8988T (cell line): ENCODE measurements at regions not wholly inside any gene's neighbourhood (a gene's known extent, or its start where the extent isn't known, plus 50 kb on each side); places are given as distances from the start of the nearest gene placed in this dataset.
"Not testable (repeated sequence)": the region's sequence is repeated elsewhere in the genome, so short reads cannot be mapped to it uniquely, and the experiment has no call there.

Source experiments
- DNase-seq: peaks from one replicate; pipeline ENCODE4 v3.0.0; 2011

DNA sequence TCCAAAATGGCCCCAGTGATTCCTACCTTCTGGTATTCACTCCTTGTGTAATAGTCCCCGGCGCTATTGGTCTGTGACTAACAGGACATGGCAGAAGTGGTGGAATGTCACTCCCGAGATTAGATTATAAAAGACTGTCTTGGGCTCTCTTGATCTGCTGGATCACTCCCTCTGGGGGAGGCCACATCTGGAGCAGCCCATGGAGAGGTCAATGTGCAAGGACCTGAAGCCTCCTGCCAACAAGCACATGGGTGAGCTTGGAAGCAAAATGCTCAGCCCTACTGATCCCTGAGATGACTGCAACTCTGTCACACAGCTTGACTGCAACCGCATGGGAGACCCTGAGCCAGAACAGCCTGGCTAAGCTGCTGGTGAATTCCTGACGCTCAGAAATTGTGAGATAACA, 94.3 kb upstream of the GLI2 start:
- DNase-seq: no peak

DNA sequence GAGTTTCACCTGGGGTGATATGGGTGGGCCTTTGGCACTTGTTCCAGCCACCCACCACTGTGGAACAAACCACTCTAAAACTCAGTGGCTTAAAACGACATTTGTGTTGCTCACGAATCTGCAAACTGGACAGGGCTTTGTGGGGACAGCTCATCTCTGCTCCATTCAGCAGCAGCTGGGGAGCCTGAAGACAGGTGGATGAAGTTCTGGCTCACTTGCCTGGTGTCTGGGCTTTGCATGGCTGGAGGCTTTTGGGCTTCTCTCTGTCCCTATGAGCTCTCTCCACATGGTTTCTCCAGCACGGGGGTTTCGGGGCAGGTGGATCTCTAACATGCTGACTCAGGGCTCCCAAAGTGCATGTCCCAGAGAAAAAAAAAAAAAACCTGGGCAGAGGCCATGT, 93.0 kb upstream of the GLI2 start:
- DNase-seq: no peak

DNA sequence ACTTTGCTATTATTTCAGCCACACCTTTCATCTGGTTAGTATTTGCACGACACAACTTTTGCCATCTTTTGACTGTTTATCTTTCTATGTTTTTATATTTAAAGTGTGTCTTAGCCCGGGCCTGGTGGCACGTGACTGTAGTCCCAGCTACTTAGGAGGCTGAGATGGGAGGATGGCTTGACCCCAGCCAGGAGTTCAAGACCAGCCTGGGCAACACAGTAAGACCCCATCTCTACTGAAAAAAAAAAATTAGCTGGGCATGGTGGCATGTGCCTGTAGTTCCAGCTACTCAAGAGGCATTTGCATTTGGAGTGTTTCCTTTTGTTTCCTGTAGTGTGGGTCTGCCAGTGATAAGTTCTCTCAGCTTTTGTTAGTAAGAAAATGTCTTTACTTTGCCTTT, 88.7 kb upstream of the GLI2 start:
- DNase-seq: no peak

DNA sequence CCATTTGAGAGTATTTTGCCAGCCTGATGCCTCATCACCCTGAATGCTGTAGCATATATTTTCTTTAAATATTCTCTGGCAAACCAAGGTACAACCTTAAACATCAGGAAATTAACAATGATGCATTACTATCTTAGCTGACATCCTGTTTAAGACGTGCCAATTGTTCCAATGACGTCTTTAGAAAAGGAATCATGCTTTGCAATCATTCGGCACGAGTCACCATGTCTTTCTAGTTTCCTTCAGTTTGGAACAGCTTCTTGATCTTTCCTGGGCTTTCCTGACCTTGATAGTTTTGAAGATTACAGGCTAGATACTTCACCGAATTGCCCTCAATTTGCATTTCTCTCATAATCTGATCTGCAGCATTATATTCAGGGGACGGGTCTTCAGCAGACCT, 88.2 kb upstream of the GLI2 start:
- no peak for DNase-seq

DNA sequence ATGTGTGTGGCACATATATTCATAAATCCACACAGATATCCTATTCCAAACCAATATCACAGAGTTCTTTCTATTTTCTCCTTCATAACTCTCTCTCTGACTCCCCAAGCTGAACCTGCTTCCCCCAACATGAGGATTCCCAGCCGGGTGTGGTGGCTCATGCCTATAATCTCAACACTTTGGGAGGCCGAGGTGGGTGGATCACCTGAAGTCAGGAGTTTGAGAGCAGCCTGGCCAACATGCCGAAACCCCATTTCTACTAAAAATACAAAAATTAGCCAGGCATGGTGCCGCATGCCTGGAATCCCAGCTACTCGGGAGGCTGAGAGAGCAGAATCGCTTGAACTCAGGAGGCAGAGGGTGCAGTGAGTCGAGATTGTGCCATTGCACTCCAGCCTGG, 86.3 kb upstream of the GLI2 start:
- DNase-seq: not testable (repeated sequence)

DNA sequence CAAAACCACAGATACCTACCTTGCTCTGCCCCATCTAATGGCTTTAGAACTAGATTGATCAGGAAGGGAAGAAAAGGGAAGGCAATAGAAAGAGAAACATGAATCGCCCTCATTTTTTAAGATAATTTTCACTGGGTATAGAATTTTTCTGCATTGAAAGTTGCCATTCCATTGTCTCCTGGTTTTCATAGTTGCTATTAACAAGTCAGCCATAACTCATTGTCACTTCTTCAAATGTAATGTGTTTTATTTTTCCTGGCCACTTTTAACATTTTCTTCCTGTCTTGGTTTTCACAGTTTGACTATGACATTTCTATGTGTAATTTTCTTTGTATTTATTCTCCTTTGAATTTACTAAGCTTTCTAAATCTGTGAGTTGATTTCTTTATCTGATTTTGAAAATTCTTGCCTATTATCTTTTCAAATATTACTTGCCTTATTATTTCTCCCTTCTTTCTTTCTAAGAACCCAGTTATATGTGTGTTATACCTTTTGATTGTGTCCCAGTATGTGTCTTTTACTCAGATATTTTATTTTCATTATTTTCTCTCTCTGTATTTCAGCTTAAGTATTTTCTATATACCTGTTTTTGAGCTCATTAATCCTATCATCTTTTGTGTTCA, 85.5 kb upstream of the GLI2 start:
- no peak for DNase-seq

DNA sequence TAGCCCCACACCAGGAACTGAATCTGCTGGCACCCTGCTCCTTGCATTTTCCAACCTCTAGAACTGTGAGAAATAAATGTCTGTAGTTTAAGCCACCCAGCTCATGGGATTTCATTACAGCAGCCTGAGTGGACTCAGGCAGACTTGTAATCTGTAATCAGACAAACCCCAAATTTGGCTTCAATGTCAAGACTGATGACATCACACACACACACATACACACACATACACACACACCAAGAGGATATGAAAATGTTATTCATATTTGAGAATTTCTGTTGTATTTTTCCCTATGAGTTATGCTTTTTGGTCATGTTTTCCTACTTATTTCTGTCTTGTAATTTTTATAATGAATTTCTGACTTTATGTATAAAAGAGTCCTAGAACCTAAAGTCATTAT, 83.8 kb upstream of the GLI2 start:
- no peak for DNase-seq

DNA sequence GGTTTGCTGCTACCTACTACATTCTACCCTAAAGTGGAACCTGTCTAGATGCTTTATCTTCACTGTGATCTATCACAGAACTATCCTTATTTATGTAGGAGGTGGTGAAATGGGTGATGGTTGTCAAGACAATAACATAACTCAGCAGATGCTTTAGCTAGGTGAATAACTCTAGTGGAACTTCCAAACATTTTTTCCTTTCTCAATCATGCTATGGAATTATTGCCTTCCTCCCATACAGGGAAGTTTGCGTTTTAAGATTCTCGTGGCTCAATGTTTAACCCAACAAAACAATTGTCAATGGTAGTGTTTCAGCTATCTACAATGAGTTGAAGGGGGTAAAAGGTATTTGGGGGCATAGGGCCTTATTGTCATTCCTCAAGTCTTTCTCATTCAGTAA, 82.6 kb upstream of the GLI2 start:
- no peak for DNase-seq

DNA sequence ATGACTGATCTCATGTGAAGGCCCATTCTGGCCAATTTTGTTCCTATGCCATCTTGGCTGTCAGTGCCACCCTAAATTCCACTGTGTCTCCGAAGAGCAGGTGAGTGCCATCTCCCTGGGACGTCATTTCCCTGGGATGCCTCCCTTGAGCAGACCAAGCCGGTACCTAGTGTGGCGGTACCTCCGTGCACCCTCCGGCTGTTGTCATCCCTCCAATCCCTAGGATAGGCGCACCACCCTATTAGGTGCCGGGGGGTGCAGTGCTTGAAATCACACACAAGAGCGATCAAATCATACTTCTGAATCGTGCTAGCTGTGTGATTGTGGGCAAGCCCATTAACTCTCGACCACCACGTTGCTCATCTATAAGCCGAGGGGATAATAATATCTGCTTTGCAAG, 81.8 kb upstream of the GLI2 start:
- DNase-seq: no peak

DNA sequence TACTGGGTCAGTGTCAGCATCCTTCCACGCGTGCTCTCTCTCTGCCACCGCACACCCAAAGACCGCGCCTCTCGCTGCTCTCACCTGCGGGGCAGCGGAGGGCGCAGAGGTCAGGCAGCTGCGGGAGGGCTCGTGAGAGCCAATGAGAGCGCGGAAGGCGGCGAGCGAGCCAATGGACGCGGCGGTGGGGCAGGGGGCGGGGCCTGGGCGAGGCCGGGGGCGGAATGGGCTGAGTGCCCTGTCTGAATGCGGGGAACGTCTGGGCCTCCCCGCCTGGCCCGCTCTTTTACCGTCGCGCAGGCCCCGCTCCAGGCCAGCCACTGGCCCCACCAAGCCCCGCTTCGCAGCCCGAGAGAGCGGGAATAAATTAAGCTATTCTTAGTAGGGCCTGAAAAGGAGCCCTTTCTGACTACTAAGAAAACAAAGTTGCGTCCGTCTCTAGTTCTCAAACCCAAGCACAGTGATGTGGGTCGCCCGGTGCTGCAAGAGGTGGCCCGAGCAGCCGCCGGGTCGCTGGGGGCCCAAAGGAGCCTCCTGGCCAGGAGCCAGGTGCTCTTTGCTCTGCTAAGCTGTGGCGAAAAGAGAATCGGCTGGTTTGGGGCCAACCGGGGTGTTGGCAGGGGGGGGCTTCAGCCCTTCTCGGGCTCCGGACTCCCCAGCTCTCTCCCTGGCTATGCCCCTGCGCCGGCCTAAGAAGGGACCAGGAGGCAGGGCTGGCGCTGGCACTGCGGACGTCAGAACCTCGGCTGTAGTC, 81.1 kb upstream of the GLI2 start:
- DNase-seq: no peak

DNA sequence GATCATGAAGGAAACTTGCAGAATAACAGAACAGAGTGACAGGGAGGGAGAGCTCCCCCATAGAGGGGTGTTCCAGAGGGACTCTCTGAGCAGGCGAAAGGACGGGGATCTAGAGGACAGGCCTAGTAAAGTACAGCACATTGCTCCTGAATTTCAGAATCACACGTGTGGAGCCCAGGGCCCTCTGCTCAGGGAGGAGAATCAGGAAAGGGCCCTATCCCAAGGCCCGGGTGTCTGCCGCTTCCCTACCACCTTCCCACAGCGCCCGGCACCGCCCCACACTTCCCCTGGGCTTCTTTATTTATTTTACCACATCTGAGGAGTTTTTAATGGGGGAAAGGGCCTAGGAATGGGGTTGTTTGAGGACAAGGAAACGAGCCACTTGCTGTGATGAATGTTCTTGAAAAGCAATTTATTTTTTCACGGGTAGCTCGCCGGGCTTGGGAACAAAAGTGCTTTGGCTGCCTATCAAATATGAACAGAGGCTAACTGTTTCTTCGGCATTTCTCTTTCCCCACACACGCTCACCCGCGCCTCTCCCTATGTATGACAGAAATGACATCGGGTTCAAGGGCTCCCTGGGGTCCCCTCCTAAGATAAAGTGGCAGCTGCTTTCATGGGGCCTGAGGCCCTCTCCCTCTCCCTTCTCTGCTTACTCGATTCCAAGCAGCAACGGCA, 79.3 kb upstream of the GLI2 start:
- no peak for DNase-seq

DNA sequence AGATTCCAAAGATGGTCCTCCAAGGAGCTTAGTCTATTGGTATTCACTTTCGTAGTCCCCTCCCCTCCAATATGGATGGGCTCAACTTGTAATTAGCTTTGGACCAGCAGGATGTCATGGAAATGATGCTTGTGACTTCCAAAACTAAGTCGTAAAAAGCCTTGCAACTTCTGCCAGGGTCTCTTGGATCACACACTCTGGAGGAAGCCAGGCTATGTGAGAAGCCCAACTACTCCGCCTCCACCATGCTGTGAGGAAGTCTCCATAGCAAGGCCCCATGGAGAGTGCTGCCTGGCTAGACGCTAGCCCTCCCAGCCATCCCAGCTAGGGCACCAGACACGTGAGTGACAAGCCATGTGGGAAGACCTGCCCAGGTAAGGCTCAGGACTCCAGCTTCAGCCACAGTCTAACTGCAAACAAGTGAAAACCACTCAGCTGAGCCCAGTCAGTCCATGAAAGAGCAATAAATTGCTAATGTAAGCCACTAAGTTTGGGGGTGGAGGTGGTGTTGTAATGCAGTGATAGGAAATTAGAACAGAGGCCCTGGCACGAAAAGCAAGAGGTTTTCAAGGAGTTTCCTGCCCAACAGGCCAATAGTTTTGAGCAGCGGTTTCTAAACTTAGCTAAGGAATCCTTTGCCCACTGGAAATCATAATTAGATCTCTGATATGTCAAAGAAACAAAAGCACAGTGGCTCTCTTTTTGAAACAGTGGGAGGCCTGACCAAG, 77.5 kb upstream of the GLI2 start:
- no peak for DNase-seq

DNA sequence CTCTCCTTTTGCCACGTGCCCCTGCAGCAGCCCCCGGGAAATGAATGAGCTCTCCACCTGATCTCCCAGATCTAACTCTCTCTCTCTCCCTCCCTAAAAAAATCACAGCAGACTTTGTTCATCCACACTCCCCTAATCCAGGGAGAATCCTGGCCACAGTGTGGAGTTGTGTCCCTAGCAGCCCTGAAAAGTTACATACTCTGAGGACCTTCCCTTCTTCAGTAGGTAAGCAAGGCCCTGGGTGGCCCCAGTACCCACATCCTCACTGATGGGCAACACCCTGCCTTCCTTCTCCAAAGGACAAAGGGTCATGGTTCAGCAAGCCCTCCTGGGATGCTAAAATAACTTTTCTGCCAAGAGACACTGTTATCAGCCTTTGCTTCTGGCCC, 76.9 kb upstream of the GLI2 start:
- no peak for DNase-seq

DNA sequence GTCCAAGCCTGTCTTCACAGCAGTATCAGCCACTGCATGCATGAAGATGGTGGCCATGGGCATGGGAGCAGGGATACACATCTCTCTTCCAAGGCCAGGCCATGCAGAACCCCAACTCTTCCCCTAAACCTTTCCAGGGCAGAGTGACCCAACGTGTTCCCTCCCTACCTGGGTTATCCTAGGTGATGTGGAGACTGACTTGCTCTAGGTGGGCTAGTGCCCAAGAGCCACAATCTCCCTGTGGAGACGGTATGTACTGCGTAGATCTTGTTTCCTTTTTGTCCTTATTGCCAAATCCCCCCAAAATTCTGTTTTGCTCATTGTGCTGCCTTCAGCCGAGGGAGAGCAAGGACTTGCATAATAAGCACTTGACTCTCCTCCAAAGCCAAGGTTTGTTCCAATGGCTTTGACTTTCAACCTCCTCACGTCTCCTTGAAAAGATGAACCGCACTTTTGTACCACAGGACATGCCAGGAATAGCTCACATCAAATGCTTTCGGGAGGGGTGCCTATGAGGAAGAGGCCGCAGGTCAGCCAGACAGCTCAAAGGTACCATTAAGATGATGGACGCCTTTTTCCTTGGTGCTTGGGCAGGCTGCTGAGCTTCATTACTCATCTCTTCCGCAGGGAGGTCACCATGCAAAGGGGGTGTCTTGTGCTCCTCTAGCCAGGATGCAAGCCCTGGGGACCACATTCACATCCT, 76.2 kb upstream of the GLI2 start:
- DNase-seq: no peak

DNA sequence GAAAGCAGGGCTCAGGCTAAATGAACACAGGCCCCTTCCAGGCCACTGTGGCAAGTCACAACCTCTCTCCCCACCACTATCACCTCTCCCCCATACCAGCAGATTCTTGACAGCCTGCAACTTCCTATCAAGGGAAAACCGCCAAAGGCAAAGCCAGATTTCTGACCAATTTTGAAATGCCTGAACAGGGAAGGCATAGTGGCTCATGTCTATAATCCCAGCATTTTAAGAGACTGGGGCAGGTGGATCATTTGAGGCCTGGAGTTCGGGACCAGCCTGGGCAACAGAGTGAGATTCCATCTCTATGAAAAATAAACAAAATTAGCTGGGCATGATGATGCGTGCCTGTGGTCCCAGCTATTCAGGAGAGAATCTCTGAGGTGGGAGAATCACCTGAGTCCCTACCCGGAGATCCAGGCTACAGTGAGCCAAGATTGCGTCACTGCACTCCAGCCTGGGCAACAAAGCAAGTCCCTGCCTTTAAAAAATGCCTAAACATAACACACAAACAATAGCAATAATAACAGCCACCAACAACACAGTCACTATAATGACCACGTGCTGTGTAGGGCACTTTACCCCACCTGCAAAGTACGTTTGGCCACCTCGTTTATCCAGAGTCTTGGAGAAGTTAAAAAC, 75.5 kb upstream of the GLI2 start:
- DNase-seq: no peak

DNA sequence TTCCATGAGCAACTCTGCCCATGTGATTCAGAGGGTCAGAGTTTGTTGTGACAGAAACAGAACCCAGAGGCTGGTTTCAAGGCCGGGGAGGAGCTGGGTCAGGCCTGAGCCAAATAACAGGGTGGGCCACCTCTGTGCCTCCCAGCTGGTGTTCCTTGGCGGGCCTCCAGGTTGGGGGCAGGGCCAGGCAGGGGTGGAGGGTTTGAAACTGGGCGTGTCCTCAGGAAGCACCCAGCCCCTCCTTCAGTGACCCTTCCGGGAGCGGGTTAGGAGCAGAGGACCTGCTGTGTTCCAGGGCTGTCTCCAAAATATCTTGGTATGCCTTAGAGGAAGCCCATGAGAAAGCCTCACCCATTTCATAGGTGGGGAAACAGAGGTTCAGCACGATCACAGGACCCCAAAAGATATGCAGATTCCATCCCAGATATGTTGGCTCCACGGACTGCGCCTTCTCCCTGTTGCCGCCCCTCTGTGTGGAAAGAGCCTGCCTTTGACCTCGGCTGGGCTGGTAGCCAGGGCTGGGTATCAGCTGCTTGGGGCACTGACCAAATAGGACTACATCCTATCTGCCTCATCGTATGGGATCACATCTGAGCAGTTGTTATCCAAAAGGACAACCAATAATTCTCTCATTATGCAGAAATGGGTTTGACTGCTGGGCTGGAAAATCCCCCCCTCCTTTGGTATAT, 74.8 kb upstream of the GLI2 start:
- DNase-seq: no peak

DNA sequence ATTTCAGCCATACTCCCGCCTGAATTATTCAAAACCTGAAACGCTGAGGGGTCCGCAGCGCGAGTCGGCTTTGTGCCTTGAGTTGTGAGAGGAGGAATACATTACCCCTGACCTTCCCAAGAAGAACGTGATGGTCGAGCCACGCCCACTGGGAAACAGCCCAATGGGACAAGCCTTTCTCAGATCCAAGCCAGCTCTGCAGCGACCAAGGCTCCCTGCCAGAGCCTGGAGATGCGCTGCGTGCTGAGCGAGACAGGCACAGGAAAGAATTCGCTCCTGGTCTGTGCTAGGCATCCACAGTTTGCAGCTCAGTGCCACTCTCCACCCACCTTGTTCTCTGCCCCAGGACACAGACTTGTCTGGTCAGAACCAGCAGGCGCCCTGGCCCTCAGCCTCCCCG, 74.1 kb upstream of the GLI2 start:
- DNase-seq: no peak

DNA sequence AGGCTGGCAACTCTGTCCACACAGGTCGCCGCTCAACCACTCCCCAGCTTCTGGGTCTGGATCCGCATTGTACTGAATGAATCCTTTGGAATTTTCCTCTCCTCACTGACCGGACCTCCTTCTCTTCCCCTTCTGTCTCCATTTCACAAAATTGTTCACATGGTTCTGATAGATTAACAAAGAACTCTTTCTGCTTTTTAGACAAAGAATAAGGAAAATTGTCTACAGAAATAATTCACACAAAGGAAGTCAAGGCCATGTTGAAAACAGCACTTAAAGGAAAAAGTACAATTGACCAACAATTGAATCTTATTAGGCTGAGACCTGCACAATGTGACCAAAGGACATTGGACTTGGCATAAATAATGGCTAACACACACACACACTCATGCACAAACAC, 73.6 kb upstream of the GLI2 start:
- DNase-seq: no peak

DNA sequence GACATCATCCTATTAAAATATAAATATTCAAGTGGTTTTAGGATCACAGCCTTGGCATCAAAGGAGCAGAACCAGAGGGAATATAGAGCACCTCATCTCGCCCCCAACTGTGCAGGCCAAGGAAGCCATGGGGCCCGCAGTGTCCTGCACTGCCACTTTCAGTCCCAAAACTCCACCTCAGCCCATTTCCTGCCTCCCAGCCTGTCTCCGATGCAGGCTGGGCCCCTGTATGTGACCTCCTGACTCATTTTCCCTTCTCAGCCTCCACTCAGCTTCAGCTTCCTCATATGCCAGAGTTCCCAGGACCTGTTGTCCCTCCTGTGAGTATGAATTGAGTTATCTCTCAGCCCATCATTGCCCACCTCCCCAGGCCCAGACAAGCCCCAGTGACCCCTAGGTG, 72.9 kb upstream of the GLI2 start:
- no peak for DNase-seq

DNA sequence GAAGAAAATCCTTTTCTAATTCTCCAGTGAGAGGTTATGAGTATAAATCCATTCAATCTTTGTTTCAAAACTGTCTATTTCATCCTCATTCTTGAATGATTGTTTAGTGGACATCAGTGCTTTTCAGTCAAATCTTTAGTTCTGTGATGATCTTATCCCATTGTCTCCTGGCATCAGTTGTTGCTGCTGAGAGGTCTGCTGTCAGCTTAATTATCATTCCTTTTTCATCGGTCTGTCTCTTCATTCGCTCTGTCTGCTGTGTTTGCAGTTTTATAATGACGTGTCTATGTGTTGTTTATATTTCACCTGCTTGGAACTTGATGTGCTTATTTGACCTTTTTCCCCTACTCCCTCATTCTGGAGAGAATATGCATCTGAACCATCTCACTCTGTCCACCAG, 69.2 kb upstream of the GLI2 start:
- DNase-seq: no peak

DNA sequence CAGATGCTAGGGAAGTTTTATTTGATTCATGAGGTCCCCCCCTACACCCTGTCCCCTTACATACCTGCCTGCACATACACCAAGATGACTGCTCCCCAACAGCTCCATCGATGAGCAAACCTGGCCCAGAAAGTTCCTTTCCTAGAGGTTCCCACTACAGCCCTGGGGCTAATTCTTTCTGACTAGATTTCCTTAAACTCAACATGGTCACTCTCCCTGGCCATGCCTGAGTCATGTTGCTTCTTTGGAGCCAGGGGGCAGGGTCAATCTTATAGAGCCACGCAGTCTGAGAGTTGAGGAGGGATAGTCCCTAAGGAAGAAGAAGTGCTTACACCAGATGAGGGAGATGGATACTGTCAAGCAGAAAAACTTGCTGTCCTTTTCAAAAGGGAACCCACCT, 67.7 kb upstream of the GLI2 start:
- DNase-seq: no peak
